Stimulated activated CD4-positive, alpha-beta T cell treated with anti-CD3 and anti-CD28 coated beads, Interleukin-1b, Interleukin-23, amount 100 ng/mL, for 24 hours (primary cell): ENCODE measurements at regions not wholly inside any gene's neighbourhood (a gene's known extent, or its start where the extent isn't known, plus 50 kb on each side); places are given as distances from the start of the nearest gene placed in this dataset.

Experiments
- DNase-seq, 4 experiments: peaks; one replicate each; pipeline ENCODE4 v3.0.0-alpha.2; 2020; ENCODE audit warnings: low read depth in 4 of 4, low spot score in 1 of 4

GRCh38 chr14:55929136-55929535, 189.1 kb upstream of the PELI2 start:
- DNase-seq = no peak

DNA sequence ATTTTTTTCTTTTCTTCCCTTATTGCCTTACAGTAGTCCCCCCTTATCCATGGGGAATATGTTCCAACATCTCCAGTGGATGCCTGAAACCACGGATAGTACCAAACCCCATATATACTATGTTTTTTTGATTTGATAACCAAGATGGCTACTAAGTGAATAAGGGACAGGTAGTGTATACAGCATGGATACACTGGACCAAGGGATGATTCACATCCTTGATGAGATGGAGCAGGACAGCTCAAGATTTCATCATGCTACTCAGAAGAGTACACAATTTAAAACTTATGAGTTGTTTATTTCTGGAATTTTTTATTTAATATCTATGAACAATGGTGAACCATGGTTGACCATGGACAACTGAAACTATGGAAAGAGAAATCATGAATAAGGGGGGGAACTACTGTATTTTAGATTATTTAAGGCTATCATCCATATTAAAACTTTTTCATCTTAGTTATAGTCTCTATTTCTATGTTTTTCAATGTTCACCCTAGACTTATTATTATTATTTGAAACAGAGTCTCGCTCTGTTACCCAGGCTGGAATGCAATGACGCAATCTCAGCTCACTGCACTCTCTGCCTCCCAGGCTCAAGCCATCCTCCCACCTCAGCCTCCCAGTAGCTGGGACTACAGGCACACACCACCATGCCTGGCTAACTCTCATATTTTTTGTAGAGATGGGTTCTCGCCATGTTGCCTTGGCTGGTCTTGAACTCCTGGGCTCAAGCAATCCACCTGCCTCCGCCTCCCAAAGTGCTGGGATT, 188.0 kb upstream of the PELI2 start:
- DNase-seq = no peak

DNA sequence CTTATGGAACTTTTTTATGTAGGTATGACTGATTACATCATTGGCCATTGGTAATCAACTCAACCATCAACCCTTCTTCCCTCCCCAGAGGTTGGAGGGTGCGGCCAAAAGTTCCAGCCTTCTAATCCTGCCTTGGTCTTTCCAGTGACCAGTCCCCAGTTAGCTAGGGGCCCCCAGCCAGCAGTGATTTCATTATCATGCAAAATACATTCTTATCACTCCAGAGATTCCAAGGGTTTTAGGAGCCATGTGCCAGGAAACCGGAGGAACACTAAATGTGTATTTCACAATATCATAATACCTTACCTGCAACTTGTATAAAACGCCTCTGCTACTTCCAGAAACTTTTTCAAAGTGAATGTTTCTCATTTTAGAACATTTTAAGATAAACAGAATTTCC, 181.5 kb upstream of the PELI2 start:
- DNase-seq = no peak

DNA sequence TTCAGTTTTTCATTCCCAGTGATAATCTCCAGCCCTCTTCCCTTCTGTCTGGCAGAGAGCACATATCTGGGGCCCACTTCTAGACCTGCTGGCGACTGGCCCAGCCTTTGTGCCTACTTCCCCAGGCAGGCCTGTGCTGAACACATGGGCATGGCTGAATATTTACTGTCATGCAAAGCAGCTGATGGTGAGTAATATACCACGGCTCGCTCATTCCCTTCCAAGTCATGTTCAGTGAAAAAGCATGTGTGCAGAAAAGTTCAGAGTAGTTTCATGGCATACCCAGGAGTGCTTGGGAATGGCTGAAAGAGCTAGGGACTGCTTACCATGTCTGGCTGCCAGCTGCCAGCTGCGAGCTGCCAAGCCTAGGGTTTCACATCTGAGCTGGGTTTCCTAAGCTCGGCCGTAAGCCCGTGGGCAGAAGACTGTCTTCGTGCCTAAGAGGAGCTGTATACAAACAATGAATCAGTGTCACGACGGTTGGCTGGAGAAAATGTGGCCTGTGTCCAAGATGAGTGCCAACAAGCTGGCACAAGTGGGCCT, 179.9 kb upstream of the PELI2 start:
- DNase-seq = no peak

DNA sequence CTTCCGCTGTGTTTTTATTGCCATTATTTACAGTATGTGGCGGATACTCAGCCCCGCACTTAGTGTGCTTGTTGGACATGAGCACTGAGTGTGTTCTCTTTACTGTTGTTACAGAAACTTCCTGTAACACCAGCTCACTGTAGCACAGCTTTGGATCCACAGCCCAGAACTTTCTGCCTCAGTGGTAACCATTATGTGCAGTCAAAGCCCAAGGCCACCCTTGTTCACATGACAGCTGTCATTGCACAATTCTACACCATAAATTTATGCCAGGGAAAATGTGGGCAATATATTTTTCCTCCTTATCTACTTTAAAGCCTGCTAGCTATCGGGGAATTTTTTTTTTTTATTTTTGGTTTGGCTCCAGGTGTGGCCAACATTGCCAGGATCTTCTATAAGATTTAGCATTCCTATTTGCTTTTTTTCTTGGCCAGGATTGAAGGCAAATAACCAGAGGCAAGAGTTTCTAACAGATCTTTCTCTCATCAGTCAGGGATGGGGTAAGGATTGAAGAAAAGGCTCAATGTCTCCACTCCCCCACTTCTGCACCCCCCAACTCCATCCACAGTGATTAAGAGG, 176.0 kb upstream of the PELI2 start:
- no peak for DNase-seq

GRCh38 chr14:55942826-55943225, 175.4 kb upstream of the PELI2 start:
- DNase-seq = no peak

GRCh38 chr14:55944757-55945156, 173.5 kb upstream of the PELI2 start:
- no peak for DNase-seq

- DNase-seq = no peak
Observed at GRCh38 chr14:55946231-55946630, 172.0 kb upstream of the PELI2 start.

DNA sequence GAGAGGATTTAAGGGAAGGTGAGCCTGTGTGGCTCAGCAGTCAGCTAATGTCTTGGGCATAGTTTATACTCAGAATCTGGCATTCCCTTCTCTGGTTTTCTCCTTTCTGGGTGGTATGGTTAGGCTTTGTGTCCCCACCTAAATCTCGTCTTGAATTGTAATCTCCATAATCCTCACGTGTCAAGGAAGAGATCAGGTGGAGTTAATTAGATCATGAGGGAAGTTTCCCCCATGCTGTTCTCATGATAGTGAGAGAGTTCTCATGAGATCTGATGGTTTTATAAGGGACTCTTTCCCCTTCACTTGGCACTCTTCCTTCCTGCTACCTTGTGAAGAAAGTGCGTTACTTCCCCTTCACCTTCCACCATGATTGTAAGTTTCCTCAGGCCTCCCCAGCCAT, 169.8 kb upstream of the PELI2 start:
- DNase-seq = no peak

DNA sequence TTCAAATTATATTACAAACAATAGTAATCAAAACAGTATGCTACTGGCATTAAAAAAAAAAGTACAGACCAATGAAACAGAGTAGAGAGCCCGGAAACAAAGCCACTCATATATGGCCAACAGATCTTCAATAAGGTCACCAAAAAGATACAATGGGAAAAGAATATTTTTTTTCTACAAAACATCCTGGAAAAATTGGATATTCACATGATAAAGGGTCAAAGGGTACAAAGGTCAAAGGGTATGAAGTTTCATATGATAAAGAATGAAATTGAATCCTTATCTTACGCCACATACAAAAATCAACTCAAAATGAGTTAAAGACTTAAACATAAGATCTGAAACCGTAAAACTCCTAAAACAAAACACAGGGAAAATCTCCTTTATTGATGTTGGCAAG, 168.5 kb upstream of the PELI2 start:
- no peak for DNase-seq

DNA sequence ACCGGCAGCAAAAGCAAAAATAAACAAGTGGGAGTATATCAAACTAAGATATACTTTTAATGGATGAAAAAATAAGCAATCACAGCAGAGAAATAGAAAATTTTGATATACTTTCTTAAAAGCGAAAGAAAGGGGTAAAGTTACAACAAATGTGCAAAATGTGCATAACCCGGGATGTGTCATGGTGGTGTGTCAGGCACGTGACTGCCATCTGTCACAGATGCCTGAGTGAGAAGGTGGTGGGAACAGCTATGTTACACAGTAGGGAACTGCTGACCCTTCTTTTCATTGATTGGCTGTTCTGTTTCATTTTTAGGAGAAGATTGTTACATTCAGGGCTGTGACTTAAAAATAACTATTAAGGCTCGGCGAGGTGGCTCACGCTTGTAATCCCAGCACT, 168.1 kb upstream of the PELI2 start:
- no peak for DNase-seq

DNA sequence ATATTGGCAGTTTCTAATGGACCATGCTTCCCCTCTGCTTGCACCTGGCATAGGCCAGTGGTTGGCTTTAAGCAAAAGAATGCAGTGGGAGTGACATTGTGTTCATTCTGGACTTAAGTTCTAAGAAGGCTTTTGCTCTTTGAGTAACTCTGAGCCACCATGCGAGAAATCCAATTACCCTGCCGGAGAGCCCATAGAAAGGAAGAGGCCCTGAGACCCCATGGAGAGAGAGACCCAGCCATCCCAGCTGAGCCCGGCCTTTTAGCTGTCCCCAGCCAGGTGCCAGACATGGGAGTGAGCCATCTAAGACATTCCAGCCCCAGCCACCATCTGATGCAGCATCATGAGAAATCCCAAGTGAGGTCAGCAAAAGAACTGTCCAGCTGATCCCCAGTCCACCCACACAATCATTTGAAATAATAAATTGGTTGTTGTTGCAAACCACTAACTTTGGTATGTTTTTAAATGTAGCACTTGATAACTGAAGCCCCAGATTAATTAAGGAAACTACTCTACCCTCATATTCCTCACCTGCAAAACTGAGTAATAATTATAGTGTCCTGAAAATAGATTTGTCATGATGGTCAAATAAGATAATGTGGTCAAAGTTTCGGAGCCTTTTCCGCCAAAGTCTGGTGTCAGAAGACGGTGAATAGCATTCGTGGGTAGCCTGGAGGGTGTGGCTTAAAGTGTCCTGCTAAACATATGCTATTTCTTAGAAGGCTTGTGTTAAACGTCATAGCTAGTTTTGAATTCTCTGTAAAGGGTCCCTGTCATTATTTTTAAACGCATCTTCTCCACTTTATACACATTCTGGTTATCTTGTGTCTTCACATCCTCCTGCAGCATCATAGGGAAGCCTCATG, 166.6 kb upstream of the PELI2 start:
- DNase-seq = no peak

DNA sequence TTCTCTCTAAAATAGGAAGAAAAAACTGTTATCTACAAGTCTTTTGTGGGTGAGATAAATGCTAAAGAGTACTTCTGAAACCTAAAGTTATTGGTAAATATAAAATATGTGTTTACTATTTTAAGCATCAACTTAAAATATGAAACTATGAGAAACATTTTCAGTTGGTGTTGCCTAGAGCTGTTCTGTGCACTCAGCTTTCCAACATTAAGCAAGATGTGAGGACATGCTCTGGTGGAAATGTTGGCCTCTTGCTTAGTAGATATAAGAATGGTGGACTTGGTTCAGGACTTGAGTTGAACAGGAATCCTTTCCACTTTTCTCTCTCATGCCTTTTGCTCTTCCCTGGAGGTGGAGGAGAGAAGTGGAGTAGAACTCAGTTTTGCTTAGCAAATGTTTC, 164.1 kb upstream of the PELI2 start:
- DNase-seq = no peak

DNA sequence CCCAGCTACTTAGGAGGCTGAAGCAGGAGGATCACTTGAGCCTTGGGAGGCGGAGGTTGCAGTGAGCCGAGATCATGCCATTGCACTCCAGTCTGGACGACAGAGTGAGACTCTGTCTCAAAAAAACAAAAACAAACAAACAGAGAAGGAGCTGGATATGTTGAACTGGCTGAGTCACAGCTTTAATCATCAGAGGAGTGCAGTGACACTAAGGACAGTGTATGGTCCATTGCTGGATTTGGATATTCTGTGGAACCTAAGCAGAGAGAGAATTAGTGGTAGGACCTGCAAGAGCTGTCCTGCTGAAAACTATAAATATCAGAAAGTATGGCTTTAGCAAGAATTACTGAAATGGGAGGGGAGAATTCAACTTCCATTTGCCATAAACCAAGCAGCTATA, 163.0 kb upstream of the PELI2 start:
- DNase-seq = no peak

DNA sequence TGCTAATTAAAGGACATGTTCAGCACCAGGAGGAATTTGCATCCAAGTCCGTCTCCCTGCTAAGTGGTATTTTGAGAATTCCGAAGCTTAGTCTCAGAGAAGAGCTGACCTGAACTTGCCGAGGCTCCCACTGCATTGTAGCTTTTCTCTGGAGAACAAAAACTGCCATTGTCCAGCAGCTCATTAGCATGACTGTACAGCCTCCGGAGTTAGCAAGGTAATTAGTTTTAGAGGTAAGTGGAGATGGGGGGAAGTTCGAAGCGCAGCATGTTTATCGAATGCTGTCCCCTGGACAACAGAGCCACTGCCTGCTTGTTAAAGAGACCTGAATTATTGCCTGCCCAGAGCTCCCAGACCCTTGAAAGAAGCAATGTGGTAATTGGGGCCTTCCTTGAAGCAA, 160.3 kb upstream of the PELI2 start:
- DNase-seq = no peak

DNA sequence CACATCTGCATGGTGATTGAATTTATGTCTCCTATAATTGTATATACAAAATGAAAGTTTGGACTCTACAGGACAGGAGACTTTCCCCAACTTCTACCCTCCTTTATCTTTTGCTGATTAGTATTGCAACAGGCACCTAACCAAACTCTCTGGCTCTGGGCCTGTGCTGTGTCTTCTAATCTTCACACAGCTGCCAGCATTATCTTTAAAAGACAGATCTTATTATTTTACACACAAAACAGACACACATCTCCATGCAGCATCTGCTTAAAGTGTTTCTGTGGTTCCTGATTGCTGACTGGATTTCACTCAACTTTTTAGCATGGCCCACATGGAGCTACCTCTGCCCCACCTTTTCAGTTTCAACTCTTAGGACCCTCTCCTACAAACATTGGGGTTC, 154.9 kb upstream of the PELI2 start:
- DNase-seq = no peak

DNA sequence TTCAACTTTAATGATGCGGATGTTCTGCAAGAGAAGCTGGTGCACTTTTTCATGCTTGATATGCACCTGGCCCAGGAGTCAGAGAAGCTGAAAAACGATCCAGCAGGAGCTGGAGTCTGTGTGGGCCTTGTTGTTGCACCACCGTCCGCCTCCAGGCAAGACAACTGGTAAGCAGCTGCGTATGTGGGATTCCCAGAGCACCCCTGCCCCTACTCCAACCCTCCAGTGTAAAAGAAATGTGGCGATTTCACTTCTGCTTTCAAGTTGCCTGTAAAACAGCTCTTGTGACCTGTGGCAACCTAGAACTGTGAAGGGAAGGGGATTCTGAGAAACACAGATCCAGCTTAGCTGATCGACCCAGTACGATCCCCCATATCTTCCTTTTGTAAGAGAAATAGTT, 154.1 kb upstream of the PELI2 start:
- DNase-seq = no peak

- DNase-seq = no peak
Observed at GRCh38 chr14:55964821-55965220, 153.4 kb upstream of the PELI2 start.

- DNase-seq = no peak
Observed at GRCh38 chr14:55965851-55966250, 152.4 kb upstream of the PELI2 start.

DNA sequence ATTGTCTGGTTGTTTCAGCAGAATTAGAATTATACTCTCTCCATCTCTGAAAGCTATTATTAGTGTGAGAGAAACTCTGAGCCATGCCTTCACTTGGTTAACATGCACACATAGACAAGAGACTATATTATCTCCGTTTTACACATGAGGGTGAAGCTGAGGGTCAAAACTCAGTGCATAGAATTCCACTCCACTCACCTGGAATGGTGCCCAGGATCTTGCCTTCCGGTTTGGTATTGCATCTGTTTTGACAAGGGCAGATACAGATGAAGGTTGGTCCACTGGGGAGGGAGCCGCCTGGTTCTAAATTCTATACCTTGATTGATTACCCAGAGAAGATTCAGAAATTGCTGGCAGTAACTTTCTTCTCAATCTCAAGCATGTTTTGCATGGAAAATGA, 149.5 kb upstream of the PELI2 start:
- no peak for DNase-seq

DNA sequence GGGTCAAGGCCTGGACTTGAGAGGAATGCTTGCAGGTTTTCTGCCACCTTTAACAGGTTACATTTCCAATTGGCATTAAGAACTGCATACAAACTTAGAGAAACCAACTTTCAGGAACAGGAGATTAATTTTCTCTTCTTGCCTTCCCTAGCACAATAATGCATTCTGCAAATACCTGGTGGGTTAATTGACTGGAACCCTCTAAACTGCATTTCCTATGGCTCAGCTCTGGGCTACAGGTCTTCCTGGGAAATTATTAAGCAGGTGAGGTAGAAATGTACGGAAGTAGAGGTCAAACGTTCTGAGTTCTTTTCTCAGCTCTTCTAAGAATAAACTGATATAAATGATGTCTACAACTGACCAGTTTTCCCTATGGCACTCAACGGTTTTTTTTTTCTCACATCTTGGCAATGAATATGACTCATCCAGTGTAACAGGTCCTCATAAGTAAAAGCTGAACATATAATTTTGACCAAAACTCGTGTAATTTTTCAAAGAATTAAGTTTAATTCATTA, 144.9 kb upstream of the PELI2 start:
- no peak for DNase-seq
